ENCODE measurements at regions not wholly inside any gene's neighbourhood (a gene's known extent, or its start where the extent isn't known, plus 50 kb on each side); places are given as distances from the start of the nearest gene placed in this dataset.
A peak's percentile ranks its signal among the peaks of the same experiment; 100 is the strongest.

DNA sequence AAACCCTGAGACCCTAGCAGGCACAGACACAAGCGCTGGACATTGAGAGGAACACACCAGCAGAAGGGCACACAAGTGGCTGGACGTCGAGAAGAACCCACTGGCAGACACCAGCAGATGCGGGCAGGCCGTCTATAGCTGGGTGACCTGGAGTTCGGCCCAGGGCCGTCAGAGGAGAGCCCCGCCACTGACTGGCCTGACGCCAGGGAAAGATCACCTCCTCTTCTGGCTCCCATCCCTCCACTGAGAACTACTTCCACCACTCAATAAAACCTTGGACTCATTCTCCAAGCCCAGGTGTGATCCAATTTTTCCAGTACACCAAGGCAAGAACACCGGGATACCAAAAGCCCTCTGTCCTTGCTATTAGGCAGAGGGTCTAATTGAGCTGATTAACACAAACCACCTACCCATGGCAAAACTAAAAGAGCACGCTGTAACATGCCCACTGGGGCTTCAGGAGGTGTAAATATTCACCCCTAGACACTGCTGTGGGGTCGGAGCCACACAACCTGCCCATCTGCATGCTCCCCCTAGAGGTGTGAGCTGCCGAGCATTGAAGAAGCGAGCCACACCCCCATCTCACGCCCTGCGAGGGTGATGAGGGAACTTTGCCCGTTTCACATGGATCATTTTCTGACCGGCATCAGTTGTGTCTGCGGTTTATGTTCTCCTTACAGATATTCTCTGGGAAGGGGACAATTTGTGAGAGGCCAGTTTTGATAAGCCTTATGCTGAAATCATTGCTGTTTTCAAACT is 104.8 kb downstream of the HLX start:
- H3K9ac ChIP-seq (ENCODE audit: insufficient read depth, low read length), result no peak overlapping the region
- H2AFZ ChIP-seq (ENCODE audit: low read length), result no peak overlapping the region
- no peak overlapping the region for H3K4me3 ChIP-seq (replicated peaks in 1 of 4; ENCODE audit: control extremely low read depth in 1 of 4, insufficient read depth in 1 of 4, low read depth in 3 of 4, low read length in 4 of 4)
- H3K27me3 ChIP-seq (ENCODE audit: control insufficient read depth, insufficient read depth, low read length), result no peaks in the 10 kb centered on the region
- TF ChIP-seq, protein P1, sequence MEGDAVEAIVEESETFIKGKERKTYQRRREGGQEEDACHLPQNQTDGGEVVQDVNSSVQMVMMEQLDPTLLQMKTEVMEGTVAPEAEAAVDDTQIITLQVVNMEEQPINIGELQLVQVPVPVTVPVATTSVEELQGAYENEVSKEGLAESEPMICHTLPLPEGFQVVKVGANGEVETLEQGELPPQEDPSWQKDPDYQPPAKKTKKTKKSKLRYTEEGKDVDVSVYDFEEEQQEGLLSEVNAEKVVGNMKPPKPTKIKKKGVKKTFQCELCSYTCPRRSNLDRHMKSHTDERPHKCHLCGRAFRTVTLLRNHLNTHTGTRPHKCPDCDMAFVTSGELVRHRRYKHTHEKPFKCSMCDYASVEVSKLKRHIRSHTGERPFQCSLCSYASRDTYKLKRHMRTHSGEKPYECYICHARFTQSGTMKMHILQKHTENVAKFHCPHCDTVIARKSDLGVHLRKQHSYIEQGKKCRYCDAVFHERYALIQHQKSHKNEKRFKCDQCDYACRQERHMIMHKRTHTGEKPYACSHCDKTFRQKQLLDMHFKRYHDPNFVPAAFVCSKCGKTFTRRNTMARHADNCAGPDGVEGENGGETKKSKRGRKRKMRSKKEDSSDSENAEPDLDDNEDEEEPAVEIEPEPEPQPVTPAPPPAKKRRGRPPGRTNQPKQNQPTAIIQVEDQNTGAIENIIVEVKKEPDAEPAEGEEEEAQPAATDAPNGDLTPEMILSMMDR (conservative IDR thresholded peaks at IDR 0.05 in 1 of 2, IDR thresholded peaks at IDR 0.05 in 1 of 2; ENCODE audit: low read depth in 1 of 2, low read length in 2 of 2), result peak in 1 of 2 donors; percentile 4
- TF ChIP-seq EZH2 (IDR thresholded peaks at IDR 0.05; ENCODE audit: low read length, missing control alignments), result no peak
- H3K79me2 ChIP-seq (ENCODE audit: control insufficient read depth, insufficient read depth, low read length), result no peaks in the 10 kb centered on the region
- no peak overlapping the region for H3K27ac ChIP-seq (ENCODE audit: insufficient read depth, low read length)
- DNase-seq (ENCODE audit: low read depth in 2 of 2), result no peak
- H3K9me3 ChIP-seq (ENCODE audit: control insufficient read depth, insufficient read depth, low read depth, low read length), result no peaks in the 10 kb centered on the region
- H4K20me1 ChIP-seq (ENCODE audit: control insufficient read depth, extremely low read depth, insufficient read depth, low read length), result no peaks in the 10 kb centered on the region
- H3K4me2 ChIP-seq (ENCODE audit: extremely low read depth, insufficient read depth, low read length), result no peak overlapping the region
- no peaks in the 10 kb centered on the region for H3K36me3 ChIP-seq (ENCODE audit: control insufficient read depth, insufficient read depth, low read length)
- no peaks in the 10 kb centered on the region for H3K4me1 ChIP-seq (ENCODE audit: control insufficient read depth, extremely low read depth, insufficient read depth, low read length)

DNA sequence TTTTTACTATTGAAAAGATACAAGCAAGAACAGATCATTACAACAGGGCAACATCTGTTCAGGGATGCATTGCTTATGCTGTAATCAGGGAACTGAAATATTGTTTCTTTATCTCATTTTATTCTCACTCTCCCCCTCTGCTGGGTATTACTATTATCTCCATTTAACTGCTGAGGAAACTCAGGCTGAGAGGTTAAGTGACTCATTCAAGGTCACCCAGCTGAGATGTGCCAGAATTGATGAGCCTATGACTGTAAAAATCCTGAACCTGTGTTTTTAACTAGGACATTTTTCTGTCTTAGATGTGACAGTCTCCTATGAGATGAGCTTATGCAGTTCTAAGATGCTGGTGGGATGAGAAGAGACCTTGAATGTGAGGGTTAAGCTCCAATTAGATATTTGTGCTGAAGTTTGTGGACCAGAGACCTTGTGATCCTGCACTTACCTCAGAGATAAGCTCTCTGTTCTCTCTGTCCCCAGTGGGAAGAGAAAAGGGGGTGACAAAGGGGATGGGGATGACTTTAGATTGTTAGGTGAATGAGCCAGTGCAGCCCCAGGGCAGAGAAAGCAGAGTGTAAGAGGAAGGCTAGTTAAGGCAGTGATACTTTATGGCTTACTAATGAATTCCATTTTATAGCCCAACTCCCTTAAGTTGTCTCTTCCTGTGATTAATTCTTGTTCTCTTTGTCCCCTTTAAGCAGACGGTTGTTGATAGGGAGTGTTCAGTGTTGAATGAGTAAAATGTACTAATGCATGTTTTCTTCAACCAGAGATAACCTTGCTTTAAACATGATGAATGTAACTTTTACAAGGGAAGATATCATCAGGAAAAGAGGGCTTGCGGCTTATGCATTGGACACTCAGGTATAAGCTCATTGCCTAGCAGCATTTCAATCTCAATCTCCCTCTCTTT is 111.4 kb downstream of the HLX start:
- H4K20me1 ChIP-seq (ENCODE audit: control insufficient read depth, extremely low read depth, insufficient read depth, low read length), result no peaks in the 10 kb centered on the region
- peak; percentile 59 to 81 for DNase-seq (ENCODE audit: low read depth in 2 of 2)
- H3K4me2 ChIP-seq (ENCODE audit: extremely low read depth, insufficient read depth, low read length), result no peak overlapping the region
- H3K4me3 ChIP-seq (replicated peaks in 1 of 4; ENCODE audit: control extremely low read depth in 1 of 4, insufficient read depth in 1 of 4, low read depth in 3 of 4, low read length in 4 of 4), result no peak overlapping the region
- H2AFZ ChIP-seq (ENCODE audit: low read length), result no peak overlapping the region
- no peak overlapping the region for H3K27ac ChIP-seq (ENCODE audit: insufficient read depth, low read length)
- peaks cover 11% of the 10 kb centered on the region for H3K4me1 ChIP-seq (ENCODE audit: control insufficient read depth, extremely low read depth, insufficient read depth, low read length)
- H3K36me3 ChIP-seq (ENCODE audit: control insufficient read depth, insufficient read depth, low read length), result no peaks in the 10 kb centered on the region
- TF ChIP-seq, protein P1 (conservative IDR thresholded peaks at IDR 0.05 in 1 of 2, IDR thresholded peaks at IDR 0.05 in 1 of 2; ENCODE audit: low read depth in 1 of 2, low read length in 2 of 2), result peak; percentile 15 to 29
- TF ChIP-seq EZH2 (IDR thresholded peaks at IDR 0.05; ENCODE audit: low read length, missing control alignments), result no peak
- no peaks in the 10 kb centered on the region for H3K79me2 ChIP-seq (ENCODE audit: control insufficient read depth, insufficient read depth, low read length)
- H3K9ac ChIP-seq (ENCODE audit: insufficient read depth, low read length), result no peak overlapping the region
- no peaks in the 10 kb centered on the region for H3K27me3 ChIP-seq (ENCODE audit: control insufficient read depth, insufficient read depth, low read length)
- H3K9me3 ChIP-seq (ENCODE audit: control insufficient read depth, insufficient read depth, low read depth, low read length), result no peaks in the 10 kb centered on the region

DNA sequence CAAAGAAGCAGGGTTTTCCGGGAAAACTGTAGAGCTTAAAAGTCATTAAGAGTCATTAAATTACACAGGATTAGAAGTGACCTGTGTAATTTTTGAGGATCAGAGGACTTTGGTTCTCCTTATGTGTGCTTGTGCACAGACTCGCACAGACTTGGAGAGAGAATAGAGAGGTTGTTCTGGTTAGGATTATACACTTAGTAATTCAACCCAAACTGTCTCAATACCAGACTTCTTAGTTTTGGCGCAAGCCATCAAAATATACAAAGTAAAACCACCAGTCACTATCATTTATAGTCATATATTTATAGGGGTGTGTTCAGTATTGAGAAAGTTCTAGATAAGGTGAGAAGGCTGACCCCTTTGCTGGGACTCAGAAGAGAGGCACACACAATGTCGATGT is 112.3 kb downstream of the HLX start:
- no peak overlapping the region for H3K27ac ChIP-seq (ENCODE audit: insufficient read depth, low read length)
- no peak overlapping the region for H3K4me3 ChIP-seq (replicated peaks in 1 of 4; ENCODE audit: control extremely low read depth in 1 of 4, insufficient read depth in 1 of 4, low read depth in 3 of 4, low read length in 4 of 4)
- H3K36me3 ChIP-seq (ENCODE audit: control insufficient read depth, insufficient read depth, low read length), result no peaks in the 10 kb centered on the region
- no peak overlapping the region for H3K9ac ChIP-seq (ENCODE audit: insufficient read depth, low read length)
- H3K4me1 ChIP-seq (ENCODE audit: control insufficient read depth, extremely low read depth, insufficient read depth, low read length), result peaks cover 11% of the 10 kb centered on the region
- no peak overlapping the region for H2AFZ ChIP-seq (ENCODE audit: low read length)
- H3K27me3 ChIP-seq (ENCODE audit: control insufficient read depth, insufficient read depth, low read length), result no peaks in the 10 kb centered on the region
- TF ChIP-seq, protein P1 (conservative IDR thresholded peaks at IDR 0.05 in 1 of 2, IDR thresholded peaks at IDR 0.05 in 1 of 2; ENCODE audit: low read depth in 1 of 2, low read length in 2 of 2), result no peak
- no peak for TF ChIP-seq EZH2 (IDR thresholded peaks at IDR 0.05; ENCODE audit: low read length, missing control alignments)
- no peaks in the 10 kb centered on the region for H4K20me1 ChIP-seq (ENCODE audit: control insufficient read depth, extremely low read depth, insufficient read depth, low read length)
- H3K9me3 ChIP-seq (ENCODE audit: control insufficient read depth, insufficient read depth, low read depth, low read length), result no peaks in the 10 kb centered on the region
- H3K4me2 ChIP-seq (ENCODE audit: extremely low read depth, insufficient read depth, low read length), result no peak overlapping the region
- DNase-seq (ENCODE audit: low read depth in 2 of 2), result no peak
- H3K79me2 ChIP-seq (ENCODE audit: control insufficient read depth, insufficient read depth, low read length), result no peaks in the 10 kb centered on the region
